ENCODE measurements at regions not wholly inside any gene's neighbourhood (a gene's known extent, or its start where the extent isn't known, plus 50 kb on each side); places are given as distances from the start of the nearest gene placed in this dataset.

GRCh38 chr2:237194906-237195305, 109.2 kb downstream of the COPS8 start:
- Mint-ChIP-seq H3K27ac (ENCODE audit: unreplicated experiment) (no peak overlapping the region), H3K4me3 (ENCODE audit: unreplicated experiment) (no peak overlapping the region), H3K36me3 (ENCODE audit: low read depth, unreplicated experiment) (peaks cover 4% of the 10 kb centered on the region), H3K27me3 (ENCODE audit: unreplicated experiment) (peaks cover 3% of the 10 kb centered on the region), H3K9me3 (ENCODE audit: unreplicated experiment) (no peaks in the 10 kb centered on the region), H3K4me1 (ENCODE audit: unreplicated experiment) (no peaks in the 10 kb centered on the region)
- no peak for DNase-seq (ENCODE audit: low spot score)
- no peak for TF ChIP-seq CTCF (IDR thresholded peaks at IDR 0.05; ENCODE audit: unreplicated experiment)

GRCh38 chr2:237195396-237196120, 109.9 kb downstream of the COPS8 start:
- peaks cover 4% of the 10 kb centered on the region for H3K36me3 Mint-ChIP-seq (ENCODE audit: low read depth, unreplicated experiment)
- peaks cover 3% of the 10 kb centered on the region for H3K27me3 Mint-ChIP-seq (ENCODE audit: unreplicated experiment)
- DNase-seq (ENCODE audit: low spot score) = no peak
- H3K9me3 Mint-ChIP-seq (ENCODE audit: unreplicated experiment) = no peaks in the 10 kb centered on the region
- no peaks in the 10 kb centered on the region for H3K4me1 Mint-ChIP-seq (ENCODE audit: unreplicated experiment)
- H3K4me3 Mint-ChIP-seq (ENCODE audit: unreplicated experiment) = no peak overlapping the region
- no peak overlapping the region for H3K27ac Mint-ChIP-seq (ENCODE audit: unreplicated experiment)
- TF ChIP-seq CTCF (IDR thresholded peaks at IDR 0.05; ENCODE audit: unreplicated experiment) = no peak

- TF ChIP-seq CTCF (IDR thresholded peaks at IDR 0.05; ENCODE audit: unreplicated experiment) = no peak
- no peaks in the 10 kb centered on the region for H3K9me3 Mint-ChIP-seq (ENCODE audit: unreplicated experiment)
- no peak overlapping the region for H3K27ac Mint-ChIP-seq (ENCODE audit: unreplicated experiment)
- no peaks in the 10 kb centered on the region for H3K4me1 Mint-ChIP-seq (ENCODE audit: unreplicated experiment)
- DNase-seq (ENCODE audit: low spot score) = no peak
- H3K27me3 Mint-ChIP-seq (ENCODE audit: unreplicated experiment) = peaks cover 3% of the 10 kb centered on the region
- H3K4me3 Mint-ChIP-seq (ENCODE audit: unreplicated experiment) = no peak overlapping the region
- peaks cover 4% of the 10 kb centered on the region for H3K36me3 Mint-ChIP-seq (ENCODE audit: low read depth, unreplicated experiment)
These were observed 110.7 kb downstream of the COPS8 start for GRCh38 chr2:237196409-237196808.

- Mint-ChIP-seq H3K9me3 (ENCODE audit: unreplicated experiment) (no peaks in the 10 kb centered on the region), H3K36me3 (ENCODE audit: low read depth, unreplicated experiment) (peaks cover 4% of the 10 kb centered on the region), H3K4me1 (ENCODE audit: unreplicated experiment) (no peaks in the 10 kb centered on the region), H3K27me3 (ENCODE audit: unreplicated experiment) (peaks cover 3% of the 10 kb centered on the region), H3K4me3 (ENCODE audit: unreplicated experiment) (no peak overlapping the region), H3K27ac (ENCODE audit: unreplicated experiment) (no peak overlapping the region)
- no peak for TF ChIP-seq CTCF (IDR thresholded peaks at IDR 0.05; ENCODE audit: unreplicated experiment)
- DNase-seq (ENCODE audit: low spot score) = no peak
These were observed 111.4 kb downstream of the COPS8 start for GRCh38 chr2:237196866-237197618.

All from endothelial cell (in vitro differentiated cells).